ENCODE measurements at regions not wholly inside any gene's neighbourhood (a gene's known extent, or its start where the extent isn't known, plus 50 kb on each side); places are given as distances from the start of the nearest gene placed in this dataset.

GRCh38 chr2:67656875-67657274 lies 259.7 kb downstream of the ETAA1 start:
- no peak overlapping the region for H2BK5ac ChIP-seq (ENCODE audit: low read length)
- no peak overlapping the region for H3K4ac ChIP-seq (ENCODE audit: low read length)
- no peak overlapping the region for H4K8ac ChIP-seq (ENCODE audit: low read depth, low read length)
- no peak overlapping the region for H3K4me2 ChIP-seq (ENCODE audit: insufficient read depth, low read length, poor library complexity, severe bottlenecking)
- H3K4me3 ChIP-seq (ENCODE audit: low read length in 2 of 2), result no peak overlapping the region
- H3K18ac ChIP-seq (ENCODE audit: low read length), result no peak overlapping the region
- no peak overlapping the region for H3K14ac ChIP-seq (ENCODE audit: low read length)
- no peak overlapping the region for H2BK120ac ChIP-seq (ENCODE audit: low read depth, low read length)
- no peak overlapping the region for H3K27ac ChIP-seq (replicated peaks; ENCODE audit: low read length)
- no peak overlapping the region for H2BK12ac ChIP-seq (ENCODE audit: low read length)
- no peak overlapping the region for H2BK15ac ChIP-seq (ENCODE audit: low read length)
- no peak overlapping the region for H2AFZ ChIP-seq (ENCODE audit: low read length)
- no peak overlapping the region for H4K91ac ChIP-seq (ENCODE audit: low read depth, low read length, poor library complexity)
- no peak overlapping the region for H3K9ac ChIP-seq (ENCODE audit: low read depth, low read length, poor library complexity)
- no peaks in the 10 kb centered on the region for H3K27me3 ChIP-seq (ENCODE audit: control insufficient read depth in 3 of 3, insufficient read depth in 3 of 3, low read depth in 1 of 3, low read length in 3 of 3)
- no peaks in the 10 kb centered on the region for H3K79me1 ChIP-seq (ENCODE audit: low read depth, low read length)
- H2AK5ac ChIP-seq (ENCODE audit: low read depth, low read length), result no peak overlapping the region
- no peak for DNase-seq (ENCODE audit: low spot score)
- WGBS, 2 donors (ENCODE audit: extremely low coverage in 2 of 2, insufficient read length in 2 of 2, insufficient replicate concordance in 1 of 2), result no CpG with 5 or more reads among the region's 4 CpGs
- no peak overlapping the region for H3K23ac ChIP-seq (ENCODE audit: low read depth, low read length, poor library complexity)
- peaks cover 0 to 9% of the 10 kb centered on the region in 2 donors for H3K9me3 ChIP-seq (replicated peaks in 1 of 2; ENCODE audit: control insufficient read depth in 2 of 2, insufficient read depth in 1 of 2, low read depth in 1 of 2, low read length in 2 of 2)
- H3K36me3 ChIP-seq (replicated peaks in 1 of 2; ENCODE audit: control insufficient read depth in 2 of 2, insufficient read depth in 2 of 2, low read length in 2 of 2), result no peaks in the 10 kb centered on the region
- no peaks in the 10 kb centered on the region for H3K4me1 ChIP-seq (ENCODE audit: control insufficient read depth in 2 of 2, insufficient read depth in 1 of 2, low read depth in 1 of 2, low read length in 2 of 2)

GRCh38 chr2:67658820-67659219 lies 261.7 kb downstream of the ETAA1 start:
- H3K79me1 ChIP-seq (ENCODE audit: low read depth, low read length), result no peaks in the 10 kb centered on the region
- H3K9me3 ChIP-seq (replicated peaks in 1 of 2; ENCODE audit: control insufficient read depth in 2 of 2, insufficient read depth in 1 of 2, low read depth in 1 of 2, low read length in 2 of 2), result peaks cover 0 to 5% of the 10 kb centered on the region in 2 donors
- H3K18ac ChIP-seq (ENCODE audit: low read length), result no peak overlapping the region
- H2BK5ac ChIP-seq (ENCODE audit: low read length), result no peak overlapping the region
- H2BK12ac ChIP-seq (ENCODE audit: low read length), result no peak overlapping the region
- no peak overlapping the region for H3K23ac ChIP-seq (ENCODE audit: low read depth, low read length, poor library complexity)
- no peak overlapping the region for H3K4me3 ChIP-seq (ENCODE audit: low read length in 2 of 2)
- H3K4me1 ChIP-seq (ENCODE audit: control insufficient read depth in 2 of 2, insufficient read depth in 1 of 2, low read depth in 1 of 2, low read length in 2 of 2), result no peaks in the 10 kb centered on the region
- H2AK5ac ChIP-seq (ENCODE audit: low read depth, low read length), result no peak overlapping the region
- H3K9ac ChIP-seq (ENCODE audit: low read depth, low read length, poor library complexity), result no peak overlapping the region
- no peak overlapping the region for H4K8ac ChIP-seq (ENCODE audit: low read depth, low read length)
- no peaks in the 10 kb centered on the region for H3K36me3 ChIP-seq (replicated peaks in 1 of 2; ENCODE audit: control insufficient read depth in 2 of 2, insufficient read depth in 2 of 2, low read length in 2 of 2)
- no peak overlapping the region for H3K14ac ChIP-seq (ENCODE audit: low read length)
- no peak overlapping the region for H2AFZ ChIP-seq (ENCODE audit: low read length)
- no peak overlapping the region for H4K91ac ChIP-seq (ENCODE audit: low read depth, low read length, poor library complexity)
- H2BK120ac ChIP-seq (ENCODE audit: low read depth, low read length), result no peak overlapping the region
- no peak overlapping the region for H3K27ac ChIP-seq (replicated peaks; ENCODE audit: low read length)
- DNase-seq (ENCODE audit: low spot score), result no peak
- H3K4ac ChIP-seq (ENCODE audit: low read length), result no peak overlapping the region
- no peaks in the 10 kb centered on the region for H3K27me3 ChIP-seq (ENCODE audit: control insufficient read depth in 3 of 3, insufficient read depth in 3 of 3, low read depth in 1 of 3, low read length in 3 of 3)
- H2BK15ac ChIP-seq (ENCODE audit: low read length), result no peak overlapping the region
- no peak overlapping the region for H3K4me2 ChIP-seq (ENCODE audit: insufficient read depth, low read length, poor library complexity, severe bottlenecking)

GRCh38 chr2:67660015-67660602 lies 263.0 kb downstream of the ETAA1 start:
- no peak overlapping the region for H3K4me3 ChIP-seq (ENCODE audit: low read length in 2 of 2)
- DNase-seq (ENCODE audit: low spot score), result no peak

GRCh38 chr2:67660871-67661270 lies 263.7 kb downstream of the ETAA1 start:
- Histone ChIP-seq H2BK5ac (ENCODE audit: low read length) (no peak overlapping the region), H2AFZ (ENCODE audit: low read length) (no peak overlapping the region), H3K23ac (ENCODE audit: low read depth, low read length, poor library complexity) (no peak overlapping the region), H3K4me3 (ENCODE audit: low read length in 2 of 2) (no peak overlapping the region), H3K4me1 (ENCODE audit: control insufficient read depth in 2 of 2, insufficient read depth in 1 of 2, low read depth in 1 of 2, low read length in 2 of 2) (no peaks in the 10 kb centered on the region), H3K14ac (ENCODE audit: low read length) (no peak overlapping the region), H2BK12ac (ENCODE audit: low read length) (no peak overlapping the region), H2AK5ac (ENCODE audit: low read depth, low read length) (no peak overlapping the region), H4K91ac (ENCODE audit: low read depth, low read length, poor library complexity) (no peak overlapping the region), H3K9ac (ENCODE audit: low read depth, low read length, poor library complexity) (no peak overlapping the region), H3K18ac (ENCODE audit: low read length) (no peak overlapping the region), H2BK15ac (ENCODE audit: low read length) (no peak overlapping the region), H3K27ac (replicated peaks; ENCODE audit: low read length) (no peak overlapping the region), H4K8ac (ENCODE audit: low read depth, low read length) (no peak overlapping the region), H3K36me3 (replicated peaks in 1 of 2; ENCODE audit: control insufficient read depth in 2 of 2, insufficient read depth in 2 of 2, low read length in 2 of 2) (no peaks in the 10 kb centered on the region), H3K27me3 (ENCODE audit: control insufficient read depth in 3 of 3, insufficient read depth in 3 of 3, low read depth in 1 of 3, low read length in 3 of 3) (no peaks in the 10 kb centered on the region), H3K79me1 (ENCODE audit: low read depth, low read length) (no peaks in the 10 kb centered on the region), H3K4me2 (ENCODE audit: insufficient read depth, low read length, poor library complexity, severe bottlenecking) (no peak overlapping the region), H2BK120ac (ENCODE audit: low read depth, low read length) (no peak overlapping the region), H3K9me3 (replicated peaks in 1 of 2; ENCODE audit: control insufficient read depth in 2 of 2, insufficient read depth in 1 of 2, low read depth in 1 of 2, low read length in 2 of 2) (peaks cover 0 to 4% of the 10 kb centered on the region in 2 donors), H3K4ac (ENCODE audit: low read length) (no peak overlapping the region)
- DNase-seq (ENCODE audit: low spot score), result no peak

More at GRCh38 chr2:67660015-67660602, 263.0 kb downstream of the ETAA1 start:
- no peak overlapping the region for H3K4ac ChIP-seq (ENCODE audit: low read length)
- no peak overlapping the region for H3K4me2 ChIP-seq (ENCODE audit: insufficient read depth, low read length, poor library complexity, severe bottlenecking)
- H3K9ac ChIP-seq (ENCODE audit: low read depth, low read length, poor library complexity), result no peak overlapping the region
- no peak overlapping the region for H3K23ac ChIP-seq (ENCODE audit: low read depth, low read length, poor library complexity)
- H3K9me3 ChIP-seq (replicated peaks in 1 of 2; ENCODE audit: control insufficient read depth in 2 of 2, insufficient read depth in 1 of 2, low read depth in 1 of 2, low read length in 2 of 2), result peaks cover 0 to 4% of the 10 kb centered on the region in 2 donors
- no peaks in the 10 kb centered on the region for H3K36me3 ChIP-seq (replicated peaks in 1 of 2; ENCODE audit: control insufficient read depth in 2 of 2, insufficient read depth in 2 of 2, low read length in 2 of 2)
- H3K27me3 ChIP-seq (ENCODE audit: control insufficient read depth in 3 of 3, insufficient read depth in 3 of 3, low read depth in 1 of 3, low read length in 3 of 3), result no peaks in the 10 kb centered on the region
- no peaks in the 10 kb centered on the region for H3K79me1 ChIP-seq (ENCODE audit: low read depth, low read length)
- no peak overlapping the region for H4K91ac ChIP-seq (ENCODE audit: low read depth, low read length, poor library complexity)
- H2BK120ac ChIP-seq (ENCODE audit: low read depth, low read length), result no peak overlapping the region
- H3K27ac ChIP-seq (replicated peaks; ENCODE audit: low read length), result no peak overlapping the region
- H3K18ac ChIP-seq (ENCODE audit: low read length), result no peak overlapping the region
- H3K14ac ChIP-seq (ENCODE audit: low read length), result no peak overlapping the region
- H2BK5ac ChIP-seq (ENCODE audit: low read length), result no peak overlapping the region
- H3K4me1 ChIP-seq (ENCODE audit: control insufficient read depth in 2 of 2, insufficient read depth in 1 of 2, low read depth in 1 of 2, low read length in 2 of 2), result no peaks in the 10 kb centered on the region
- H4K8ac ChIP-seq (ENCODE audit: low read depth, low read length), result no peak overlapping the region
- no peak overlapping the region for H2AK5ac ChIP-seq (ENCODE audit: low read depth, low read length)
- no peak overlapping the region for H2BK12ac ChIP-seq (ENCODE audit: low read length)
- H2BK15ac ChIP-seq (ENCODE audit: low read length), result no peak overlapping the region
- no peak overlapping the region for H2AFZ ChIP-seq (ENCODE audit: low read length)
- WGBS, 2 donors (ENCODE audit: extremely low coverage in 2 of 2, insufficient read length in 2 of 2, insufficient replicate concordance in 1 of 2), result no CpG with 5 or more reads among the region's 4 CpGs
